GM19324 (cell line): ENCODE measurements at regions not wholly inside any gene's neighbourhood (a gene's known extent, or its start where the extent isn't known, plus 50 kb on each side); places are given as distances from the start of the nearest gene placed in this dataset.

ENCODE experiments used
- ATAC-seq: cut with Tn5 transposase; IDR thresholded peaks from one replicate; pipeline ENCODE4 v1.9.1; 2021; ENCODE audit warnings: mild to moderate bottlenecking, moderate library complexity; ENCODE audit not compliant: unreplicated experiment, low FRiP score

DNA sequence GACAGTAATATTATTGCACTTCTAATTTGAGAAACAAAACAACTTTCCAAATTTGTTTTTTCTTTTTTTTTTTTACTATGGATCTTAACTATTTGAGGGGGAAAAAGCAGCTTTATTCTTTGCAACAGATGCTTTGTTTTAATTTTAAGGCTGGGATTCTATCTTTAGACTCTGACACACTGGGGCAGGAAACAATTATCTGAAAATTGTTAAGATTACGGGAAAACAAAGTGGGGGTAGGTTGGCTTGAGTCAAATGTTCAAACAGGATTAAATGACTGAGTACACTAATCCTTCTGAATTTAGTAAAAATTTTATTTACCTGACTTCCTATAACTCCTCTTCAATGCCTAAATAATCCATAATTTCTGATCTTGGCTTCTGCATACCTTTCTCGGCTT lies 543.2 kb downstream of the SLITRK6 start:
- ATAC-seq: no peak

DNA sequence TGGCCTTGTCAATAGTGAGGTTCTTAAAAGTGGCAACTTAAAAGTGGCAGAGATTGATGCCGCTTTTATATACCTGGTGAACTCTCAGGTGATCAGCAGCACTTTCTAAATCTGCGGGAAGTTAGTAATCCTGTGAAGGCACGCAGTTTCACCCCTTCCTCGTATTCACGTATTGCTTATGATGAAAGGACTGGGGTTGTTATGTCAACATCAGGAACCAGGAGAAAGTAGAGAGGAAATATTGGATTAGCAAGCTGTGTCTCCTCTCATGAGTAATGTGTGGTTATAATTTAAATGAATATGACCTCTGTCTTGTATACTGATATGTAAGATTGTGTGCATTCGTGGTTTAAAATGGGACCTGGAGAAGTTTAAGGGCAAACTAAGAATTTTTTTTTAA lies 544.6 kb downstream of the SLITRK6 start:
- ATAC-seq: no peak

DNA sequence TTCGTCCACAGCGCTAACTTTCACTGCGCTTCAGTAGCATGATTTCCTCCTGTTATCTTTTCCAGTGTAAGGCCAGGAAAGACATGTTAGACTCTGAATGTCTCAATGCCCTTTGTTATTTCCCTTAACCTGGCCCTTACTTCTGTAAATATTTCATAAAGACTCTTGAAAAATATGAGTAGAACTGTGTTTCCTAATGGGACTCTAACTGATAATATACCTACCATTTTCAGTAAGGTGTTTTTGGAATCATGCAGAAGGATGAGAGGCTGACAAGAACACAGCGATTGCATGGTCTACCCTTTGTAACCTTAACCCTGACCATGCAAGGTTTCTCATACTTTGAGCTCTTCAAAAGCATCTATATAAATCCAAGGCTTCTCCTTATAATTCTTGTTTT lies 550.1 kb downstream of the SLITRK6 start:
- ATAC-seq: no peak

DNA sequence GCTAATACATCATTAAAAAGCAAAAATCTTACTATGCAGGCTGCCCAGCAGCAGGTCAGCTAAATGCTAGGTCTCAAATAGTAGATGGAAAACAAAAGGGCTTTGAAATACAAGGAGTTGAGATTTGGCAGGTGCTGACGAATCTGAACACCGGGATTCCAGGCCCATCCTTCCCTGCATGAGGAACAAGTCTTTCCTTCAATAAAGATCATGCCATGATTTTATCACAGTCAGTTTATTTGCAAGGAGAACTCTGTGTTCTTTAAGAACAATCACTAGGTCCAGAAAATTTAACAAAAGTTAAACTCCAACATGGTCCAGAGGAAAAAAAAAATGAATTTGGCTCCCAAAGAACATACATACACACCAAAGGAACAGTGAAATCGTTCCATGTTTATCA lies 551.4 kb downstream of the SLITRK6 start:
- ATAC-seq: no peak

- ATAC-seq: no peak
Measured at GRCh38 chr13:85243831-85244230, 555.4 kb downstream of the SLITRK6 start.

- no peak for ATAC-seq
Measured at GRCh38 chr13:85241060-85241459, 558.2 kb downstream of the SLITRK6 start.

GRCh38 chr13:85236413-85236812 lies 562.8 kb downstream of the SLITRK6 start:
- no peak for ATAC-seq

- no peak for ATAC-seq
Measured at GRCh38 chr13:85230691-85231093, 568.5 kb downstream of the SLITRK6 start.

GRCh38 chr13:85228692-85229091 lies 570.5 kb downstream of the SLITRK6 start:
- ATAC-seq: no peak

- ATAC-seq: no peak
Measured at GRCh38 chr13:85223883-85224656, 575.1 kb downstream of the SLITRK6 start.

DNA sequence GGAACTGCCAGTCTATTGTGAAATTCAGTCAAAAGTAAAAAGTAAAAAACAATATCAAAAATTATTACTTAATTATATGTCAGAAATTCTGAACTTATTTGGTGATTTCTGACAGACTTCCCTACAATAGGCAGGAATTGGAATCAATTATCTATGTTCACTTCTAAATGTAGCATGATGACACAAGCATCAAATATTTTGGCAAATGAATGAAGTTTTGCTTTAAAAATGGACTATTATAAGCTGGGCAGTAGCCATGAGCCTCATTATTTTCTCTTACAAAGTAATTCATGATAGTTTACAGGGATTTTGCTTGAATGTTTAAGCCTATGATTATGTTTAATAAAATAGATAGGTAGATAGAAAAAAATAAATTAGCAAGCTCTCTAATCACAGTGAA lies 582.6 kb downstream of the SLITRK6 start:
- no peak for ATAC-seq

- no peak for ATAC-seq
Measured at GRCh38 chr13:85212692-85213091, 586.5 kb downstream of the SLITRK6 start.

- no peak for ATAC-seq
Measured at GRCh38 chr13:85204668-85205344, 594.4 kb downstream of the SLITRK6 start.

DNA sequence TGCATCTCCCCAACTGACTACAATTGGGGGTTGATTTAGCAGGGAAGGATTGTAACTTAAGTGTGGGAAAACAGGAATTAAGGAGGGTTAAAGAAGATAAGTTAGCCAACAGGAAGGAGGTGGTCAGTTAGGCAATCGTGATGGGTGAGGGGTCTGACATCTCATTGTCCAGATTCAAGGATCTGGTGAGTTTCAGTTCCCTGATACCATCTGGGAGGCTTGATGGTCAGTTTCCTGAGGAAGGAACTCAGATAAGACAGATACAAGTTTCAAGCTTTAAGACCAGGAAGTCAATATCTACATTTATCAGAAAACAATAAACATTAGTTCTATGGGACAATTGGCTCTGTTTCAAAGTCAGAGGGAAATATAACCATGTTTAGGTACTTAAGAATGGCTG lies 601.8 kb downstream of the SLITRK6 start:
- ATAC-seq: no peak

GRCh38 chr13:85194482-85194881 lies 604.7 kb downstream of the SLITRK6 start:
- no peak for ATAC-seq

- ATAC-seq: no peak
Measured at GRCh38 chr13:85191996-85192718, 607.1 kb downstream of the SLITRK6 start.

GRCh38 chr13:85186356-85187045 lies 612.7 kb downstream of the SLITRK6 start:
- no peak for ATAC-seq

GRCh38 chr13:85174291-85174690 lies 624.9 kb downstream of the SLITRK6 start:
- ATAC-seq: no peak

GRCh38 chr13:85170372-85170771 lies 628.8 kb downstream of the SLITRK6 start:
- no peak for ATAC-seq

GRCh38 chr13:85166891-85167290 lies 632.3 kb downstream of the SLITRK6 start:
- no peak for ATAC-seq

DNA sequence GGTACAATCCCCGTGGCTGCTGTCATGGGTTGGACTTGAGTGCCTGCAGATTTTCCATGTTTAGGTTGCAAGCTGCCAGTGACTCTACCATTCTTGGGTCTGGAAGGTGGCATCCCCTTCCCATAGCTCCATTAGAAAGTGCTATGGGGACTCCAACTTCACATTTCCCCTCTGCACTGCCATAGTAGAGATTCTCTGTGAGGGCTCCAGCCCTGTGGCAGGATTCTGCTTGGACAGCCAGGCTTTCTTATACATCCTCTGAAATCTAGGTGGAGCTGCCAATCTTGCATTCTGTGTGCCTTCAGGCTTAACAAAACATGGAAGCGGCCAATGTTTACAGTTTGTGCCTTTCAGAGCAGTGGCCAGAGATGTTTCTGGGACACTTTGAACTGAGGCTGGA lies 636.2 kb downstream of the SLITRK6 start:
- ATAC-seq: no peak
